ENCODE measurements at regions not wholly inside any gene's neighbourhood (a gene's known extent, or its start where the extent isn't known, plus 50 kb on each side); places are given as distances from the start of the nearest gene placed in this dataset.

DNA sequence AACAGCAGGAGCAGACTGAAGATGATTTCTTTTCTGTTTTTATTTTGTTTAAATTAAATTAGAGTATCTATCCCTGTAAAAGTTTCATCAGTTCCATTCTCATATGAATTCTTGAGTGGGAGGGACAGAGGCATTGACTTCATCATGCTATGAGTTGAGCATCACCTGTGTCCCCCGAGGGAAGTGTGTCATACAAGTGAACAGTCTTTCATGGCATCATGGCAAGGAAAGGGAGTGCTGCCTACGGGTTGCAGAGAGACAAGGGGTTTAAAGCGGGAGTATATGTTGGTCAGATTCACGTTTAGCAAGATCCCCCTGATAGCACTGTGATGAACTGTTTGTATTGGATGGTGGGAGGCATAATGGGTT, 52.7 kb upstream of the HIF1A start:
- no peak overlapping the region for H3K56ac ChIP-seq (ENCODE audit: extremely low read depth, insufficient read depth, low read length)
- H3K79me1 ChIP-seq (ENCODE audit: low read depth in 1 of 2, low read length in 2 of 2), result no peaks in the 10 kb centered on the region
- no peak overlapping the region for H3K4me2 ChIP-seq (ENCODE audit: low read depth, low read length)
- H4K91ac ChIP-seq (ENCODE audit: insufficient read depth, low read depth, low read length), result peak overlapping the region; percentile 46; the same call in 1 of the 2 replicates
- in situ Hi-C loops (cut with MboI; ENCODE audit: low sequenced_read_pairs) (no loop called here), intact Hi-C loops (cut with micrococcal nuclease) (no loop called here), dilution Hi-C loops (cut with HindIII; ENCODE audit: low sequenced_read_pairs, unreplicated experiment) (no loop called here)
- H2AFZ ChIP-seq (replicated peaks; ENCODE audit: low read length, poor library complexity), result no peak overlapping the region
- peaks cover 6% of the 10 kb centered on the region for H3K4me1 ChIP-seq (ENCODE audit: control insufficient read depth, insufficient read depth, low read length)
- H4K5ac ChIP-seq (ENCODE audit: low read depth, low read length), result peak overlapping the region; percentile 64
- H3K9me3 ChIP-seq (ENCODE audit: control insufficient read depth, insufficient read depth, low read length), result no peaks in the 10 kb centered on the region
- H3K18ac ChIP-seq (ENCODE audit: low read depth, low read length), result peak overlapping the region; percentile 74
- no peak overlapping the region for H3K14ac ChIP-seq (replicated peaks; ENCODE audit: low read depth, low read length)
- H3K27ac ChIP-seq (ENCODE audit: insufficient read depth, low read length), result peak overlapping the region; percentile 27; the same call in 1 of the 2 replicates
- no peaks in the 10 kb centered on the region for H3K27me3 ChIP-seq (ENCODE audit: control insufficient read depth, insufficient read depth, low read length)
- WGBS, 2 experiments (ENCODE audit: extremely low coverage in 2 of 2, insufficient read length in 1 of 2), result 86% methylated on average over 1 of the region's 4 CpGs; no CpG with 5 or more reads in 1 of the 2 experiments
- H3K9ac ChIP-seq (ENCODE audit: low read depth, low read length), result no peak overlapping the region
- H2BK5ac ChIP-seq (ENCODE audit: low read depth, low read length, poor library complexity, severe bottlenecking), result peak overlapping the region; percentile 10
- DNase-seq (no peak), ATAC-seq (ENCODE audit: low read depth) (no peak)
- no peaks in the 10 kb centered on the region; the same call in 1 of the 2 replicates for H3K9me1 ChIP-seq (ENCODE audit: insufficient read depth, low read length)
- H3K36me3 ChIP-seq (ENCODE audit: control insufficient read depth, insufficient read depth, low read length), result no peaks in the 10 kb centered on the region
- no TSS peak for BruUV-seq (replicated peaks)
- H2AK5ac ChIP-seq (ENCODE audit: low read depth, low read length), result no peak overlapping the region
- ChIA-PET CTCF (no interaction called here), POLR2A (ENCODE audit: unreplicated experiment) (no interaction called here)
- H3K4ac ChIP-seq (ENCODE audit: low read depth, low read length), result no peak overlapping the region; the same call in 1 of the 2 replicates
- no peaks in the 10 kb centered on the region for H4K20me1 ChIP-seq (ENCODE audit: insufficient read depth, low read length)
- H2BK120ac ChIP-seq (ENCODE audit: low read depth, low read length), result no peak overlapping the region
- no peak overlapping the region for H3K4me3 ChIP-seq (ENCODE audit: insufficient read depth, low read depth, low read length)
- H4K8ac ChIP-seq (ENCODE audit: low read depth in 2 of 2, low read length in 2 of 2), result peak overlapping the region in 1 of 2 experiments; percentile 16; a peak in 1 of 4 replicates
- no peak overlapping the region for H2AK9ac ChIP-seq (replicated peaks; ENCODE audit: low read depth, low read length, poor library complexity)
- no peak overlapping the region for H3K23ac ChIP-seq (ENCODE audit: low read depth, low read length)
- peak overlapping the region; percentile 30; the same call in 1 of the 2 replicates for H2BK20ac ChIP-seq (ENCODE audit: low read depth, low read length)
- TF ChIP-seq NFE2L2 (IDR thresholded peaks at IDR 0.05; ENCODE audit: low read depth, low read length) (no peak), CHD1 (IDR thresholded peaks at IDR 0.05; ENCODE audit: low read depth, low read length) (no peak), MAFK (IDR thresholded peaks at IDR 0.05; ENCODE audit: low read depth, low read length) (no peak), BHLHE40 (IDR thresholded peaks at IDR 0.05; ENCODE audit: low read depth, low read length) (no peak)
- peak overlapping the region; percentile 45; the same call in 1 of the 3 replicates for H2BK15ac ChIP-seq (ENCODE audit: low read depth, low read length)
